ENCODE measurements at regions not wholly inside any gene's neighbourhood (a gene's known extent, or its start where the extent isn't known, plus 50 kb on each side); places are given as distances from the start of the nearest gene placed in this dataset.

GRCh38 chr1:239536165-239536849 lies 149.9 kb downstream of the CHRM3 start:
- TF ChIP-seq CTCF (IDR thresholded peaks at IDR 0.05) (no peak), POLR2AphosphoS5 (IDR thresholded peaks at IDR 0.05) (no peak), EP300 (IDR thresholded peaks at IDR 0.05) (no peak)
